Adipocyte (in vitro differentiated cells): ENCODE measurements at regions not wholly inside any gene's neighbourhood (a gene's known extent, or its start where the extent isn't known, plus 50 kb on each side); places are given as distances from the start of the nearest gene placed in this dataset.

Experiments
- DNase-seq: peaks from one replicate; pipeline ENCODE4 v3.0.0-alpha.2; 2015; ENCODE audit warnings: low read depth
- H3K27me3 ChIP-seq: replicated peaks from 2 replicates; pipeline ENCODE4 v1.7.0; 2013; ENCODE audit warnings: mild to moderate bottlenecking, low read length, moderate library complexity; ENCODE audit not compliant: control insufficient read depth, insufficient read depth
- H3K36me3 ChIP-seq: 2 replicates; pipeline ENCODE4 v1.7.0; 2013; ENCODE audit warnings: low read length, mild to moderate bottlenecking, moderate library complexity; ENCODE audit not compliant: control insufficient read depth, insufficient read depth, severe bottlenecking
- H3K4me1 ChIP-seq: 2 replicates; pipeline ENCODE4 v1.7.0; 2013; ENCODE audit warnings: mild to moderate bottlenecking, low read length, moderate library complexity; ENCODE audit not compliant: control insufficient read depth, insufficient read depth
- H3K4me3 ChIP-seq: 2 replicates; pipeline ENCODE4 v1.7.0; 2013; ENCODE audit warnings: mild to moderate bottlenecking, low read length, moderate library complexity
- H3K9ac ChIP-seq: 2 replicates; pipeline ENCODE4 v1.7.0; 2013; ENCODE audit warnings: mild to moderate bottlenecking, low read length, moderate library complexity
- H3K9me3 ChIP-seq: 2 replicates; pipeline ENCODE4 v1.7.0; 2013; ENCODE audit warnings: mild to moderate bottlenecking, low read length, moderate library complexity; ENCODE audit not compliant: control insufficient read depth

GRCh38 chr17:65430209-65430833 lies 131.1 kb downstream of the AXIN2 start:
- peaks cover 29% of the 10 kb centered on the region for H3K27me3 ChIP-seq
- DNase-seq: no peak

GRCh38 chr17:65423346-65424140 lies 137.9 kb downstream of the AXIN2 start:
- peaks cover 24% of the 10 kb centered on the region for H3K9me3 ChIP-seq
- no peak overlapping the region for H3K4me3 ChIP-seq
- H3K9ac ChIP-seq: no peak overlapping the region
- DNase-seq: no peak
- peaks cover 3% of the 10 kb centered on the region for H3K4me1 ChIP-seq
- H3K36me3 ChIP-seq: no peaks in the 10 kb centered on the region
- peaks cover 11% of the 10 kb centered on the region for H3K27me3 ChIP-seq

More at GRCh38 chr17:65430209-65430833, 131.1 kb downstream of the AXIN2 start:
- H3K9me3 ChIP-seq: peaks cover 29% of the 10 kb centered on the region
- no peaks in the 10 kb centered on the region for H3K4me1 ChIP-seq
- H3K36me3 ChIP-seq: no peaks in the 10 kb centered on the region
- H3K4me3 ChIP-seq: no peak overlapping the region
- no peak overlapping the region for H3K9ac ChIP-seq

- H3K27me3 ChIP-seq: peaks cover 7% of the 10 kb centered on the region
- no peaks in the 10 kb centered on the region for H3K36me3 ChIP-seq
- no peak overlapping the region for H3K9ac ChIP-seq
- H3K4me1 ChIP-seq: peaks cover 17% of the 10 kb centered on the region
- no peak overlapping the region for H3K4me3 ChIP-seq
- peaks cover 5% of the 10 kb centered on the region for H3K9me3 ChIP-seq
- DNase-seq: no peak
Measured at GRCh38 chr17:65418622-65419021, 142.8 kb downstream of the AXIN2 start.

GRCh38 chr17:65417406-65418221 lies 143.8 kb downstream of the AXIN2 start:
- no peak overlapping the region for H3K9ac ChIP-seq
- H3K4me3 ChIP-seq: no peak overlapping the region
- H3K27me3 ChIP-seq: peaks cover 7% of the 10 kb centered on the region
- no peaks in the 10 kb centered on the region for H3K36me3 ChIP-seq
- DNase-seq: peak; percentile 14
- peaks cover 17% of the 10 kb centered on the region for H3K4me1 ChIP-seq
- peaks cover 5% of the 10 kb centered on the region for H3K9me3 ChIP-seq

GRCh38 chr17:65415991-65416390 lies 145.5 kb downstream of the AXIN2 start:
- Histone ChIP-seq H3K27me3 (peaks cover 11% of the 10 kb centered on the region), H3K4me1 (peaks cover 17% of the 10 kb centered on the region), H3K36me3 (no peaks in the 10 kb centered on the region), H3K9ac (no peak overlapping the region), H3K4me3 (no peak overlapping the region), H3K9me3 (peaks cover 13% of the 10 kb centered on the region)
- no peak for DNase-seq

- Histone ChIP-seq H3K27me3 (peaks cover 7% of the 10 kb centered on the region), H3K9me3 (peaks cover 11% of the 10 kb centered on the region), H3K36me3 (no peaks in the 10 kb centered on the region), H3K4me3 (no peak overlapping the region), H3K4me1 (peaks cover 13% of the 10 kb centered on the region), H3K9ac (no peak overlapping the region)
- DNase-seq: no peak
Measured at GRCh38 chr17:65413390-65413789, 148.1 kb downstream of the AXIN2 start.

- DNase-seq: peak; percentile 36
- H3K9ac ChIP-seq: no peak overlapping the region
- H3K9me3 ChIP-seq: peaks cover 11% of the 10 kb centered on the region
- no peak overlapping the region for H3K4me3 ChIP-seq
- no peaks in the 10 kb centered on the region for H3K36me3 ChIP-seq
- peaks cover 7% of the 10 kb centered on the region for H3K27me3 ChIP-seq
- peaks cover 12% of the 10 kb centered on the region for H3K4me1 ChIP-seq
Measured at GRCh38 chr17:65409381-65409780, 152.1 kb downstream of the AXIN2 start.

GRCh38 chr17:65408050-65408449 lies 153.4 kb downstream of the AXIN2 start:
- H3K4me1 ChIP-seq: peaks cover 12% of the 10 kb centered on the region
- DNase-seq: no peak
- H3K27me3 ChIP-seq: peaks cover 9% of the 10 kb centered on the region
- H3K4me3 ChIP-seq: no peak overlapping the region
- H3K9ac ChIP-seq: no peak overlapping the region
- no peaks in the 10 kb centered on the region for H3K36me3 ChIP-seq
- H3K9me3 ChIP-seq: peaks cover 11% of the 10 kb centered on the region

- Histone ChIP-seq H3K36me3 (no peaks in the 10 kb centered on the region), H3K4me3 (no peak overlapping the region), H3K27me3 (peaks cover 9% of the 10 kb centered on the region), H3K9me3 (peaks cover 5% of the 10 kb centered on the region), H3K9ac (no peak overlapping the region), H3K4me1 (peaks cover 12% of the 10 kb centered on the region)
- peak; percentile 10 for DNase-seq
Measured at GRCh38 chr17:65407017-65407416, 154.4 kb downstream of the AXIN2 start.

GRCh38 chr17:65406552-65406951 lies 154.9 kb downstream of the AXIN2 start:
- H3K36me3 ChIP-seq: no peaks in the 10 kb centered on the region
- H3K27me3 ChIP-seq: peaks cover 5% of the 10 kb centered on the region
- no peak overlapping the region for H3K9ac ChIP-seq
- DNase-seq: no peak
- H3K4me1 ChIP-seq: peaks cover 12% of the 10 kb centered on the region
- no peak overlapping the region for H3K4me3 ChIP-seq
- no peaks in the 10 kb centered on the region for H3K9me3 ChIP-seq

- H3K36me3 ChIP-seq: no peaks in the 10 kb centered on the region
- DNase-seq: no peak
- no peak overlapping the region for H3K4me3 ChIP-seq
- H3K9me3 ChIP-seq: no peaks in the 10 kb centered on the region
- H3K4me1 ChIP-seq: peaks cover 12% of the 10 kb centered on the region
- H3K27me3 ChIP-seq: peaks cover 5% of the 10 kb centered on the region
- no peak overlapping the region for H3K9ac ChIP-seq
Measured at GRCh38 chr17:65405563-65405962, 155.9 kb downstream of the AXIN2 start.
